A549 (cell line): ENCODE measurements at regions not wholly inside any gene's neighbourhood (a gene's known extent, or its start where the extent isn't known, plus 50 kb on each side); places are given as distances from the start of the nearest gene placed in this dataset.

Source experiments
- CTCF ChIP-seq: fragments of >200 bp; sonication (Bioruptor Twin); formaldehyde crosslinking; IDR thresholded peaks from 3 replicates; pipeline ENCODE4 v1.5.1; 2016
- GATA3 ChIP-seq: IDR thresholded peaks from 2 replicates; pipeline ENCODE4 v1.6.1; 2012; ENCODE audit warnings: borderline replicate concordance
- POLR2A ChIP-seq: IDR thresholded peaks from 2 replicates; pipeline ENCODE4 v1.6.1; 2012; ENCODE audit warnings: mild to moderate bottlenecking, low read length
- RFX5 ChIP-seq: fragments of 450-650 bp; IDR thresholded peaks from 2 replicates; pipeline ENCODE4 v1.7.1; 2014; ENCODE audit warnings: antibody characterized with exemption, mild to moderate bottlenecking, moderate library complexity

DNA sequence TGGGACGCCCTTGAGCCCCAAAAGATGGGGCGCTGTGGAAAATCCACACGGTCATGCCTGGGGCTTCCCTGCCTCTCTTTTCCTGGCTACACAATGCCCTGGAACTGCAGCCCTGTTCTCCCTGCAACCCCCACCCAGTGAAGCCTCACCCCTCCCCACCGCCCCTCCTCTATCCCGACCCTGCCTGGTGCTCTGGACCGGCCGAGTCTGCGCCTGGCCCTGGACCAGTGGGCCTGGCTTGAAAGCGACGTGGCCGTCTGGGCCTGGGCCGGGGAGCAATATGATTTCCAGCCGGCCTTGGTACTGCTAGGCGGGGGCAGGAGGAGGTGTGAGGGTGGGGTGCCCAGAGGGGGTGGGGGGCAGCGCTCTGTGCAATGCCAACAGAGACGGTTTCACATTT lies 71.0 kb upstream of the RNU6ATAC start:
- TF ChIP-seq POLR2A (no peak), GATA3 (no peak), RFX5 (no peak), CTCF (no peak)
